ENCODE measurements at regions not wholly inside any gene's neighbourhood (a gene's known extent, or its start where the extent isn't known, plus 50 kb on each side); places are given as distances from the start of the nearest gene placed in this dataset.

DNA sequence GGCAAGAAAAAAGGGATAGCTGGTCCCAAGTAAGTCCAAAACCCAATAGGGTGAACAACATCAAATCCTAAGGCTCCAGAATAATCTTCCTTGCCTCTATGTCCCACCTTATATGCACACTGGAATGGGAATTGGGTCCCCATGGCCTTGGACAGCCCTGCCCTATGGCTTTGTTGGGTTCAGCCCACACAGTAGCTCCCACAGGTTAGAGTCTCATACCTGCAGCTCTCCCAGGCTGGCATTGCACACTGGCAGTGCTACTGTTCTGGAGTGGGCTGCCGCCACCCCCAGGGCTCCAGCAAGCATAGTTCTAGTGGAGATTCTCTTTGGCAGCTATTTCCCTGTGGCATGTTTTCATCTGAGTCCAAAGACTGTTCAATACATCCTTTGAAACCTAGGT lies 352.4 kb upstream of the CLEC14A start:
- TF ChIP-seq CTCF (IDR thresholded peaks at IDR 0.05 in 2 of 3, conservative IDR thresholded peaks at IDR 0.05 in 1 of 3; ENCODE audit: borderline replicate concordance in 1 of 3, insufficient read depth in 1 of 3, low read depth in 2 of 3, low read length in 2 of 3) (no peak), JUND (IDR thresholded peaks at IDR 0.05) (no peak), EZH2phosphoT487 (IDR thresholded peaks at IDR 0.05; ENCODE audit: borderline replicate concordance) (no peak), EZH2 (IDR thresholded peaks at IDR 0.05) (no peak), SRF (IDR thresholded peaks at IDR 0.05; ENCODE audit: low read depth) (no peak), POLR2AphosphoS5 (IDR thresholded peaks at IDR 0.05; ENCODE audit: low read depth, low read length) (no peak), MAX (IDR thresholded peaks at IDR 0.05) (no peak), POLR2A (IDR thresholded peaks at IDR 0.05; ENCODE audit: borderline replicate concordance, extremely low read depth, insufficient read depth, insufficient read length) (no peak), REST (IDR thresholded peaks at IDR 0.05; ENCODE audit: low read depth) (no peak), CEBPB (IDR thresholded peaks at IDR 0.05; ENCODE audit: low read depth) (no peak), YY1 (IDR thresholded peaks at IDR 0.05; ENCODE audit: extremely low read depth, insufficient replicate concordance, low read depth, low read length) (no peak), SP1 (IDR thresholded peaks at IDR 0.05; ENCODE audit: low read depth) (no peak), ZNF274 (IDR thresholded peaks at IDR 0.05; ENCODE audit: low read depth, low read length) (no peak), RAD21 (IDR thresholded peaks at IDR 0.05; ENCODE audit: low read depth) (no peak)

Measured in HCT116 (cell line).